ENCODE measurements at regions not wholly inside any gene's neighbourhood (a gene's known extent, or its start where the extent isn't known, plus 50 kb on each side); places are given as distances from the start of the nearest gene placed in this dataset.

- TF ChIP-seq CTCF (conservative IDR thresholded peaks at IDR 0.05; ENCODE audit: control insufficient read depth, insufficient read depth, low read depth, low read length), result no peak
- H3K4me3 ChIP-seq (ENCODE audit: control insufficient read depth, low read depth, low read length), result no peak overlapping the region
- DNase-seq (ENCODE audit: low read depth), result no peak
Observed at GRCh38 chr13:99870541-99870940, 101.0 kb downstream of the ZIC5 start.

GRCh38 chr13:99869830-99870229 lies 101.7 kb downstream of the ZIC5 start:
- DNase-seq (ENCODE audit: low read depth), result no peak
- no peak overlapping the region for H3K4me3 ChIP-seq (ENCODE audit: control insufficient read depth, low read depth, low read length)
- TF ChIP-seq CTCF (conservative IDR thresholded peaks at IDR 0.05; ENCODE audit: control insufficient read depth, insufficient read depth, low read depth, low read length), result no peak

- no peak for DNase-seq (ENCODE audit: low read depth)
- no peak overlapping the region for H3K4me3 ChIP-seq (ENCODE audit: control insufficient read depth, low read depth, low read length)
- TF ChIP-seq CTCF (conservative IDR thresholded peaks at IDR 0.05; ENCODE audit: control insufficient read depth, insufficient read depth, low read depth, low read length), result no peak
Observed at GRCh38 chr13:99868767-99869166, 102.8 kb downstream of the ZIC5 start.

GRCh38 chr13:99867535-99868257 lies 103.9 kb downstream of the ZIC5 start:
- TF ChIP-seq CTCF (conservative IDR thresholded peaks at IDR 0.05; ENCODE audit: control insufficient read depth, insufficient read depth, low read depth, low read length), result no peak

GRCh38 chr13:99866781-99867180 lies 104.8 kb downstream of the ZIC5 start:
- DNase-seq (ENCODE audit: low read depth), result no peak
- no peak overlapping the region for H3K4me3 ChIP-seq (ENCODE audit: control insufficient read depth, low read depth, low read length)
- TF ChIP-seq CTCF (conservative IDR thresholded peaks at IDR 0.05; ENCODE audit: control insufficient read depth, insufficient read depth, low read depth, low read length), result no peak

More at GRCh38 chr13:99867535-99868257, 103.9 kb downstream of the ZIC5 start:
- no peak for DNase-seq (ENCODE audit: low read depth)
- H3K4me3 ChIP-seq (ENCODE audit: control insufficient read depth, low read depth, low read length), result no peak overlapping the region

GRCh38 chr13:99865420-99865930 lies 106.1 kb downstream of the ZIC5 start:
- H3K4me3 ChIP-seq (ENCODE audit: control insufficient read depth, low read depth, low read length), result no peak overlapping the region
- TF ChIP-seq CTCF (conservative IDR thresholded peaks at IDR 0.05; ENCODE audit: control insufficient read depth, insufficient read depth, low read depth, low read length), result no peak
- DNase-seq (ENCODE audit: low read depth), result no peak

Measured in fibroblast of mammary gland (primary cell).